Heart left ventricle (tissue), 16 donors: ENCODE measurements at regions not wholly inside any gene's neighbourhood (a gene's known extent, or its start where the extent isn't known, plus 50 kb on each side); places are given as distances from the start of the nearest gene placed in this dataset.

Experiments
- ATAC-seq, 4 donors: fragments of 200-7000 bp; cut with Tn5 transposase; one replicate each; pipeline ENCODE4 v1.9.1; 2020 to 2022; ENCODE audit warnings: moderate library complexity in 4 of 4, mild to moderate bottlenecking in 3 of 4, moderate number of reproducible peaks in 1 of 4
- DNase-seq, 5 donors: peaks; one replicate each; pipeline ENCODE4 v3.0.0-alpha.2; 2020
- H3K27ac ChIP-seq, 12 donors: fragments of 200-600 bp; sonication (generic) in 4 of 12; one replicate each; pipeline versions ENCODE4 v1.5.0 to v1.8.0; 2016 to 2022; ENCODE audit warnings: mild to moderate bottlenecking in 2 of 12
- H3K27me3 ChIP-seq, 9 donors: fragments of 200-600 bp; sonication (generic) in 2 of 9; one replicate each; pipeline versions ENCODE4 v1.5.1 to v1.8.0; 2016 to 2022; ENCODE audit warnings: mild to moderate bottlenecking in 3 of 9
- H3K36me3 ChIP-seq, 9 donors: fragments of 200-600 bp; sonication (generic) in 2 of 9; one replicate each; pipeline versions ENCODE4 v1.5.0 to v1.8.0; 2018 to 2022; ENCODE audit warnings: mild to moderate bottlenecking in 2 of 9
- H3K4me1 ChIP-seq, 12 donors: fragments of 200-600 bp; sonication (generic) in 4 of 12; one replicate each; pipeline versions ENCODE4 v1.5.0 to v1.8.0; 2016 to 2022; ENCODE audit warnings: mild to moderate bottlenecking in 3 of 12
- H3K4me3 ChIP-seq, 12 donors: fragments of 200-600 bp; sonication (generic) in 4 of 12; one replicate each; pipeline versions ENCODE4 v1.5.0 to v1.8.0; 2017 to 2022; ENCODE audit warnings: mild to moderate bottlenecking in 9 of 12, moderate library complexity in 4 of 12
- H3K9me3 ChIP-seq, 12 donors: fragments of 200-600 bp; sonication (generic) in 4 of 12; one replicate each; pipeline versions ENCODE4 v1.5.0 to v1.8.0; 2016 to 2022; ENCODE audit warnings: mild to moderate bottlenecking in 1 of 12
- CTCF ChIP-seq, 12 donors: fragments of 200-600 bp; sonication (generic) in 4 of 12; IDR thresholded peaks; one replicate each; pipeline versions ENCODE4 v1.5.0 to v1.8.0; 2018 to 2022; ENCODE audit warnings: antibody characterized with exemption in 12 of 12, mild to moderate bottlenecking in 5 of 12
- POLR2A ChIP-seq, 2 donors: fragments of 450-650 bp; IDR thresholded peaks; one replicate each; pipeline ENCODE4 v1.6.1; 2017; ENCODE audit warnings: antibody characterized with exemption in 2 of 2, mild to moderate bottlenecking in 2 of 2, moderate library complexity in 2 of 2
- WGBS, 4 donors: extraction: QIAGEN DNeasy Blood & Tissue Kit in 2 of 4; methylation state at CpG; one replicate each; pipeline versions ENCODE4 v1.1.5 to v1.1.7; 2013 to 2018; 5-methylcytosine and 5-hydroxymethylcytosine counted together
- intact Hi-C, 10 donors: fragments of 100-400 bp; cut with DNase I; formaldehyde crosslinking; loops; one replicate each; pipeline versions ENCODE4 v1.11.1 to v1.14.2; 2022
- donor health status: ischemic (EF 13 %, LVEDD 7.1; RV severe dilation, severe dysfunction).
- donor health status: healthy with polysubstance abuse.
- donor health status: DM: no; HTN: yes; CAD: no.
- donor health status: DM: no; HTN: no; CAD: no.
- donor health status: ischemic (EF 25% LVEDD 6.9; RV normal size, moderate dysfunction).
- donor health status: ischemic (EF 25% LVEDD 5.7; RV mildly dilated, moderate dysfunction).
- donor health status: healthy.
- donor health status: DM: yes; HTN: yes; CAD: no.
- donor health status: ischemic (EF 35%, LVEDD 5.7; RV mildly dilated, moderate dysfunction).
- donor health status: nonischemic (EF 11% LVEDD 7.7; RV severe dilation, severe dysfunction).
- donor health status: DM: yes; HTN: yes; CAD: no.
- donor health status: PGD.
- donor health status: ischemic (EF 29% LVEDD 5.4; RV normal size, mild dysfunction).
- donor health status: nonischemic (EF 23%, LVEDD 6.1; RV moderate dilation, normal function).

GRCh38 chr11:88406876-88407275, 69.3 kb upstream of the CTSC start:
- TF ChIP-seq CTCF (IDR thresholded peaks at IDR 0.05) (no peak), POLR2A (IDR thresholded peaks at IDR 0.05) (no peak)
- DNase-seq (no peak), ATAC-seq (no peak)
- intact Hi-C loops, result no loop called here
- no peak overlapping the region for H3K27ac ChIP-seq
- peaks cover 0 to 47% (median 1%) of the 10 kb centered on the region in 12 donors for H3K4me1 ChIP-seq
- no peaks in the 10 kb centered on the region for H3K36me3 ChIP-seq
- H3K4me3 ChIP-seq, result no peak overlapping the region
- no peaks in the 10 kb centered on the region for H3K27me3 ChIP-seq
- H3K9me3 ChIP-seq, result no peaks in the 10 kb centered on the region

GRCh38 chr11:88405853-88406252, 68.3 kb upstream of the CTSC start:
- no peak for DNase-seq
- Histone ChIP-seq H3K4me1 (peaks cover 0 to 49% (median 1%) of the 10 kb centered on the region in 12 donors), H3K4me3 (peak overlapping the region in 1 of 12 donors; percentile 15), H3K27me3 (no peaks in the 10 kb centered on the region), H3K27ac (peak overlapping the region in 3 of 12 donors; percentile 18 to 67 (median 18)), H3K9me3 (no peaks in the 10 kb centered on the region), H3K36me3 (no peaks in the 10 kb centered on the region)
- no peak for TF ChIP-seq POLR2A (IDR thresholded peaks at IDR 0.05)
- no peak for TF ChIP-seq CTCF (IDR thresholded peaks at IDR 0.05)
- intact Hi-C loops, result no loop called here
- 65 to 76% (median 68%) methylated on average over 4 of the region's 4 CpGs for WGBS, 4 donors
- ATAC-seq, result no peak

GRCh38 chr11:88404932-88405710, 67.6 kb upstream of the CTSC start:
- peaks cover 0 to 49% (median 1%) of the 10 kb centered on the region in 12 donors for H3K4me1 ChIP-seq
- ATAC-seq (no peak), DNase-seq (no peak)
- H3K27ac ChIP-seq, result peak overlapping the region in 5 of 12 donors; percentile 2 to 67 (median 42)
- no peak for TF ChIP-seq CTCF (IDR thresholded peaks at IDR 0.05)
- TF ChIP-seq POLR2A (IDR thresholded peaks at IDR 0.05), result no peak
- intact Hi-C loops, result loop anchor here in 1 of 10 donors (5.0 kb wide), 1 partner anchor 68 kb away; the partner anchor contains the start of gene CTSC
- no peaks in the 10 kb centered on the region for H3K9me3 ChIP-seq
- H3K27me3 ChIP-seq, result no peaks in the 10 kb centered on the region
- H3K4me3 ChIP-seq, result peak overlapping the region in 3 of 12 donors; percentile 26 to 42 (median 37)
- H3K36me3 ChIP-seq, result no peaks in the 10 kb centered on the region
- WGBS, 4 donors, result 79 to 85% (median 84%) methylated on average over 1 of the region's 1 CpG

GRCh38 chr11:88404391-88404790, 66.9 kb upstream of the CTSC start:
- no peaks in the 10 kb centered on the region for H3K36me3 ChIP-seq
- TF ChIP-seq CTCF (IDR thresholded peaks at IDR 0.05) (no peak), POLR2A (IDR thresholded peaks at IDR 0.05) (no peak)
- intact Hi-C loops, result loop anchor here in 1 of 10 donors (5.0 kb wide), 1 partner anchor 67 kb away; the partner anchor contains the start of gene CTSC
- peaks cover 0 to 49% (median 1%) of the 10 kb centered on the region in 12 donors for H3K4me1 ChIP-seq
- H3K27me3 ChIP-seq, result no peaks in the 10 kb centered on the region
- no peak for DNase-seq
- no peak for ATAC-seq
- H3K9me3 ChIP-seq, result no peaks in the 10 kb centered on the region
- 59 to 79% (median 75%) methylated on average over 2 of the region's 2 CpGs for WGBS, 4 donors
- H3K27ac ChIP-seq, result peak overlapping the region in 4 of 12 donors; percentile 2 to 67 (median 46)
- peak overlapping the region in 3 of 12 donors; percentile 26 to 42 (median 37) for H3K4me3 ChIP-seq
